Left lung (tissue), 4 donors: ENCODE measurements at regions not wholly inside any gene's neighbourhood (a gene's known extent, or its start where the extent isn't known, plus 50 kb on each side); places are given as distances from the start of the nearest gene placed in this dataset.
"Not testable (repeated sequence)": the region's sequence is repeated elsewhere in the genome, so short reads cannot be mapped to it uniquely, and the experiment has no call there.

Experiments
- ATAC-seq: fragments of 200-7000 bp; cut with Tn5 transposase; one replicate; pipeline ENCODE4 v1.9.1; 2020; ENCODE audit warnings: moderate library complexity
- DNase-seq, 4 donors: peaks; one replicate each; pipeline ENCODE4 v3.0.0-alpha.2; 2013 to 2020
- H3K27ac ChIP-seq, 2 donors: fragments of 200-600 bp; sonication (generic) in 1 of 2; one replicate each; pipeline versions ENCODE4 v1.5.0 to v1.8.0; 2020 to 2021
- H3K27me3 ChIP-seq, 2 donors: fragments of 200-600 bp; sonication (generic) in 1 of 2; one replicate each; pipeline versions ENCODE4 v1.5.0 to v1.8.0; 2020 to 2021
- H3K36me3 ChIP-seq, 2 donors: fragments of 200-600 bp; sonication (generic) in 1 of 2; one replicate each; pipeline versions ENCODE4 v1.5.0 to v1.8.0; 2020 to 2021
- H3K4me1 ChIP-seq, 2 donors: fragments of 200-600 bp; one replicate each; pipeline ENCODE4 v1.8.0; 2021
- H3K4me3 ChIP-seq, 2 donors: fragments of 200-600 bp; sonication (generic) in 1 of 2; one replicate each; pipeline versions ENCODE4 v1.5.0 to v1.8.0; 2020 to 2021; ENCODE audit warnings: mild to moderate bottlenecking in 1 of 2
- H3K9me3 ChIP-seq, 2 donors: fragments of 200-600 bp; sonication (generic) in 1 of 2; one replicate each; pipeline versions ENCODE4 v1.5.0 to v1.8.0; 2020 to 2021
- intact Hi-C, 2 donors: fragments of 100-400 bp; cut with DNase I; formaldehyde crosslinking; loops; one replicate each; pipeline versions ENCODE4 v1.11.2 to v1.14.2; 2022
- TF ChIP-seq, protein P1 (sequence below), 2 donors: fragments of 200-600 bp; sonication (generic) in 1 of 2; IDR thresholded peaks; one replicate each; pipeline versions ENCODE4 v1.5.0 to v1.8.0; 2021; ENCODE audit warnings: antibody characterized with exemption in 2 of 2
- donor health status: DM: no; HTN: yes; CAD: no.
- donor health status: DM: no; HTN: no; CAD: no.

DNA sequence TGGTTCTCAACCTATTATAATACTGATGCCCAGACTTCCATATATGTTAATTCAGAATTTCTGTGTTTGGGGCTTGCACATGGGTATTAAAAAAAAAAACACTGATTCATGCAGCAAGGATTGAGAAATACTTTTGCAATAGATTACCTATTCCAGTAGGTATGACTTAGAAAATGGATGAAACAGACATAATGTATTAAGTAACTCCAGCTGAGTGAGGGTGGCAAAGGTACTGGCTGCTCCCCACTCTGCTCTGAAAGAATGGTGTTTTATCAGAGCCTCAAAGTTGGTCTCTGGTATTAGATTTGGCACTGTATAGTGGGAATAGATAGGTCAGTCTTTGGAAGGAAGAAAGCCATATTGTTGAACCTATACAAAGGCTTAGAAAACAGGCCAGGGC is 234.3 kb upstream of the FOLH1 start:
- TF ChIP-seq, protein P1, sequence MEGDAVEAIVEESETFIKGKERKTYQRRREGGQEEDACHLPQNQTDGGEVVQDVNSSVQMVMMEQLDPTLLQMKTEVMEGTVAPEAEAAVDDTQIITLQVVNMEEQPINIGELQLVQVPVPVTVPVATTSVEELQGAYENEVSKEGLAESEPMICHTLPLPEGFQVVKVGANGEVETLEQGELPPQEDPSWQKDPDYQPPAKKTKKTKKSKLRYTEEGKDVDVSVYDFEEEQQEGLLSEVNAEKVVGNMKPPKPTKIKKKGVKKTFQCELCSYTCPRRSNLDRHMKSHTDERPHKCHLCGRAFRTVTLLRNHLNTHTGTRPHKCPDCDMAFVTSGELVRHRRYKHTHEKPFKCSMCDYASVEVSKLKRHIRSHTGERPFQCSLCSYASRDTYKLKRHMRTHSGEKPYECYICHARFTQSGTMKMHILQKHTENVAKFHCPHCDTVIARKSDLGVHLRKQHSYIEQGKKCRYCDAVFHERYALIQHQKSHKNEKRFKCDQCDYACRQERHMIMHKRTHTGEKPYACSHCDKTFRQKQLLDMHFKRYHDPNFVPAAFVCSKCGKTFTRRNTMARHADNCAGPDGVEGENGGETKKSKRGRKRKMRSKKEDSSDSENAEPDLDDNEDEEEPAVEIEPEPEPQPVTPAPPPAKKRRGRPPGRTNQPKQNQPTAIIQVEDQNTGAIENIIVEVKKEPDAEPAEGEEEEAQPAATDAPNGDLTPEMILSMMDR (IDR thresholded peaks at IDR 0.05), result no peak
- no peak overlapping the region for H3K27ac ChIP-seq
- H3K36me3 ChIP-seq, result no peaks in the 10 kb centered on the region
- intact Hi-C loops, result no loop called here
- H3K4me1 ChIP-seq, result no peaks in the 10 kb centered on the region
- no peak for DNase-seq
- peaks cover 0 to under 1% of the 10 kb centered on the region in 2 donors for H3K9me3 ChIP-seq
- H3K27me3 ChIP-seq, result no peaks in the 10 kb centered on the region
- H3K4me3 ChIP-seq, result no peak overlapping the region
- no peak for ATAC-seq

DNA sequence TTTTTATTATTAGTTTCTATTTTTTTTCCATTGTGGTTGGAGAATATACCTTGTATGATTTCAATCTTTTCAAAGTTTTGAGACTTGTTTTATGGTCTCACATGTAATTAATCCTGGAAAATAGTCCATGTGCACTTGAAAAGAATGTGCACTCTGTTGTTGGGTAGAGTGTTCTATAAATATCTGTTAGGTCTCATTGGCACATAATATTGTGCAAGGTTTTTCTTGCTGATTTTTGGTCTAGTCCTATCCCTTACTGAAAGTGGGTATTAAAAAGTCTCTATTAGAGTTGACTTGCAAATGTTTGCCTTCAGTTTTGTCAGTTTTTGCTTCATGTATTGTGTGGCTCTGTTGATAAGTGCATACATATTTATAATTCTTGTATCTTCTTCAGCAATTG is 231.5 kb upstream of the FOLH1 start:
- intact Hi-C loops, H3K36me3 ChIP-seq, ATAC-seq: not testable (repeated sequence)

DNA sequence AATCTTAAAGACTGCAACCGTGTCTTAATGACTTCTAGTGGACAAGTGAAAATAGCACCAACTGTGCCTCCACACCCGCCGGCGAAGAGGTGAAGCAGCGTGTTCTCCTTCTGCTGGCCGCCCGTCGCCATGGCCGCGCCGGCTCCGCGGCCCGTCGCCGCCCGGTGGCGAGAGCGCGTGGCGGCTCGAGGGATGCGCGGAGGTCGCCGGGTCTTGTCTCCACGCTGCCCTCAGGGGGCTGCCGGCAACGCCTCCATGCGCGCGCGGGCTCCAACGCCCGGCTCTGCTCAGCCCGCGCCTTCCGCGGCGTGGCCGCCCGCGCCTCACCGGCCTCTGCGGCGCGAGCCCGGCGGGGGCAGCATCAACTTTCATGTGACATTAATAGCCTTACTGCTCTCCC is 225.9 kb upstream of the FOLH1 start:
- peak in 1 of 4 donors; percentile 43 for DNase-seq
- H3K27me3 ChIP-seq, H3K36me3 ChIP-seq, H3K4me3 ChIP-seq, H3K4me1 ChIP-seq, H3K9me3 ChIP-seq, ATAC-seq, H3K27ac ChIP-seq, intact Hi-C loops: not testable (repeated sequence)

More for the DNA sequence above, 231.5 kb upstream of the FOLH1 start:
- H3K4me1 ChIP-seq, H3K4me3 ChIP-seq, H3K27me3 ChIP-seq, DNase-seq, H3K27ac ChIP-seq, H3K9me3 ChIP-seq: not testable (repeated sequence)

DNA sequence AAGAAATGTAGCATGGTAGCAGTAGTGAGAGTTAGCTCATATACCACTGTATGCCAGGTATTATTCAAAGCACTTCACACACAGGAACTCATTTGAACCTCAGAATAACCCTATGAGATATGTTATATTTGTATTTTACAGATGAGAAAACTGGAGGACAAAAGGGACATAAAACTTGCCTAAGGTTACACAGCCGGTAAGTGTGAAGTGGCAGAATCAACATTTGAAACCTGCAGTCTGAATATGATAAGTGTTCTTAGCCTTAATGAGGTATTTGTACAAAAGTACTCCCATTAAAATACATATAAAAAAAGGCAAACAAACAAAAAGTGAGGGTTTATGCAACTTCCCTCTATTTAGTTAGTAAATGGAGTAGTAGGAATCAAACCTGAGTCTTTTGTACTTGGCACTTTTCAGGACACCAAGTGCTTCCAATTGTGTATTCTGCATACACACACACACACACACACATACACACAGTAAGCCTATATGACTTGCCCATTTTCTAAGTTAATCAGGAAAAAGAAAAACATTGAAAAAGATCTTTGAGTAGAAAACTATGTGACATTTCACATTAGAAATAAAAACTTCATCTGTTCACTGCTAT is 223.9 kb upstream of the FOLH1 start:
- Histone ChIP-seq H3K27me3 (no peaks in the 10 kb centered on the region), H3K4me1 (no peaks in the 10 kb centered on the region), H3K9me3 (peaks cover 0 to 5% of the 10 kb centered on the region in 2 donors), H3K4me3 (no peak overlapping the region), H3K36me3 (no peaks in the 10 kb centered on the region), H3K27ac (no peak overlapping the region)
- TF ChIP-seq, protein P1 (IDR thresholded peaks at IDR 0.05), result no peak
- intact Hi-C loops, result no loop called here
- DNase-seq (no peak), ATAC-seq (peak; percentile 89)

DNA sequence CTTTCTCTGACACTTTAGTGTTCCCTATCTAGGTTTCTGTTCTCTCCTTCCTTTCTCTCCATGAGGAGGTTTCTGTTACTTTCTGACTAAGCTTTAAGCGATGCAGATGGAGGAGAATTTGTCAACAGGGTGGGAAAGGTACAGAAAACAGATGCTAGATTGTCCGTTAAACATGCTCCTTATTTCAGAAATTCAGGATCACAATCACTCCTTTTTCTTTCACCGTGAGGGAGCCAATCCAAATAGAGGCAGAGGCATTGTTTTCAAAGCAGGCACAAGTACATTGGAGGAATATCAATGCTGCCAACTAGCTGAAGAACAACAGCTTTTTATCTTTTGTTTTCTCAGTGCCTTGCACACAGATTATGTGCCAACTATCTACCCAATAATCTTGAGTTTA is 215.7 kb upstream of the FOLH1 start:
- TF ChIP-seq, protein P1 (IDR thresholded peaks at IDR 0.05), result no peak
- intact Hi-C loops, result no loop called here
- Histone ChIP-seq H3K36me3 (no peaks in the 10 kb centered on the region), H3K27me3 (no peaks in the 10 kb centered on the region), H3K4me1 (no peaks in the 10 kb centered on the region), H3K9me3 (peaks cover 0 to 5% of the 10 kb centered on the region in 2 donors), H3K27ac (no peak overlapping the region), H3K4me3 (no peak overlapping the region)
- ATAC-seq (no peak), DNase-seq (no peak)

DNA sequence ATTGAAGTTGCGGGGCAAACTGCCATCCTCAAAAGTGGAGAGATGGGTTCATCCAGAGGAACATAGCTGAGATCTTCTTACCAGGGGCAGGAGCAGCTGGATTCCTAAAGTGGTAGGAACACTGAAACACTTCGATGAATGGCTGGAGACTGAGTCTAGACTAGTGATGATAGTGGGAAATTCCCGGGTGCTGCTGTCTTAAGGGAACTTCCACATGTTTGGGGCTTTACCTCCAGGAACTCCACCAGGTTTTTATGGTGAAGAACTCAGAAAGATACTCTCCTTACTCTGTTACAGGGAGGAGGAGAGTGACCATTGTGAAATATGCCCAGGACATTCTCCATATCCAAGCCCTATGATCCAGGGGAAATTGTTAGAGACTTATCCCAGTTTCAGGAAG is 210.5 kb upstream of the FOLH1 start:
- H3K36me3 ChIP-seq, H3K4me3 ChIP-seq, intact Hi-C loops, H3K4me1 ChIP-seq, ATAC-seq, H3K9me3 ChIP-seq, H3K27me3 ChIP-seq, DNase-seq, H3K27ac ChIP-seq: not testable (repeated sequence)

DNA sequence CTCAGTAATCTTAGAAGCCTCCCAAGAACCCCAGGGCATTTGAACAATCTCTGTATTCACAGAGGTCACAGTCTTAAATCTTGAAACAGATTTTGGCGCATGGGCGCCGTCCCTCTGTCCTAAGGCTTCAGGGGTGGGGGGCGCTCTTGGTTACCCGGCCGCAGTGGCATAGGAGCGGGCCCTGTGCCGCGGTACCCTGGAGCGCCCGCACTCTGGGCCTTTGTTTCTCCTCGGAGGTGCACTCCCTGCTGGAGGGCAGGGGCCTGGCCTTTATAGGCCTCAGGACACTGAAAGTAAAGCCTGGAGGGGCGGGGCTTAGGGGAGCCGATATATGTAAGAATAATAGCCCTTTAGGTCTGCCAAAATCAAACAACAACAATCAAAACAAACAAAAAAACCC is 197.3 kb upstream of the FOLH1 start:
- ATAC-seq, result no peak

DNA sequence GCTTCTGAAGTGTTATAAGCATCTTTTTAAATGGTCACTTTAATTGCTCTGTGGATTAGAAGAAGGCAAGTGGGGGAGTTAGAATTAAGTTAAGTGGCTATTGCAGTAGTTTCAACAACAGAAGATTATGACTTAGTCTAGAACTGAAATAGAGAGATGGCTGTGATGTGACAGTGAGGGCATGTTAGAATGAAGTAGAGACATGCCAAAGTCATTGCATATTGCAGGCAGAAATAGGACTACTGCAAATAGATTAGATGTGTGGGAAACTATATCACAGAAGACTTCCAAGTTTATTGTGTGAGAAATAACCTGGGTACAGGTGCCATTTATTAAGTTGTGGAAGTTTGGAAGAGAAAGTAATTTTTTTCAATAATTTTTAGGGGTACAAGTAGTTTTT is 187.4 kb upstream of the FOLH1 start:
- H3K4me3 ChIP-seq, DNase-seq, H3K27me3 ChIP-seq, H3K4me1 ChIP-seq, H3K9me3 ChIP-seq, intact Hi-C loops, H3K27ac ChIP-seq, H3K36me3 ChIP-seq, ATAC-seq: not testable (repeated sequence)

More for the DNA sequence above, 197.3 kb upstream of the FOLH1 start:
- H3K27ac ChIP-seq, result no peak overlapping the region
- no peaks in the 10 kb centered on the region for H3K9me3 ChIP-seq
- H3K27me3 ChIP-seq, result no peaks in the 10 kb centered on the region
- no peaks in the 10 kb centered on the region for H3K4me1 ChIP-seq
- no peaks in the 10 kb centered on the region for H3K36me3 ChIP-seq
- H3K4me3 ChIP-seq, result no peak overlapping the region
- TF ChIP-seq, protein P1 (IDR thresholded peaks at IDR 0.05), result no peak
- DNase-seq, result peak in 1 of 4 donors; percentile 49
- intact Hi-C loops, result no loop called here

DNA sequence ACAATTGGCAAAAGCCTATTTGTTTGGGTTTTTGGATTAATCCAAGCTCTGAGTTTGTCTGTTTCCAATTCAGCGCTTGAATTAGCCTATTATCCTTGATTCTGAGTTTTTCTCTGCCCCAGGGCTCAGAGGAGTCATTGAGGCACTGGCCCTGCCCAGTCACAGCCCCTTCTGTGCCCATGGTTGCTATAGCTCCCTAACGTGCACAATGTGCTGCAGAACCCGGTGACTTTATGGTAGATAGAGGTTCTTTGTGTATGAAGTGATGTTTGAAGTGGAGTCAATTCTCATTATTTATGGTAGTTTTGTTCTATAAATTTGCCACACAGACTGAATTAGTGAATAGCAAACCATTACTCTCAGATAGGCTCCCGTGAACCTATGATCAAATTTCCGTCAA is 182.0 kb upstream of the FOLH1 start:
- H3K4me3 ChIP-seq, ATAC-seq, H3K27ac ChIP-seq, H3K4me1 ChIP-seq, H3K36me3 ChIP-seq, H3K27me3 ChIP-seq, intact Hi-C loops, DNase-seq, H3K9me3 ChIP-seq: not testable (repeated sequence)

DNA sequence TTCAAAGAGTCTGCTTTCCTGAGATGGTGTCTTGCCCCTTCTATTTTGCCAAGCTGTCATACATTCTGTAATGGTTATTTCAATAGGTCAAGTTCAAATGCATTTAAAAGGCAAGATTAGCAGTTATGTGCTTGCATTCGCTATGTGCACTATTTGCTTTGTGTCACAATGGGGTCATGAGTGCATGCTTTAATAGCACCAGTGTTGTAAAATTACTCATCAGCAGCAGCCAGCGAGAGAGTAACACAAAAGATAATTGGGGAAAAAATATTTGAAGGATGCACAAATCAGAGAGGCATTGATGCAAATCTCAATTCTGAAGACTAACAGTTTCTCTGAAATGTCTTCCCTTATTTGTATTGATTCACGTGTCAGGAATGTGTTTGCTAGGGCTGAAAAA is 180.7 kb upstream of the FOLH1 start:
- H3K36me3 ChIP-seq, intact Hi-C loops, H3K27me3 ChIP-seq, H3K4me3 ChIP-seq, H3K27ac ChIP-seq, H3K4me1 ChIP-seq, H3K9me3 ChIP-seq, DNase-seq: not testable (repeated sequence)
- peak; percentile 52 for ATAC-seq
